Neural cell (in vitro differentiated cells): ENCODE measurements at regions not wholly inside any gene's neighbourhood (a gene's known extent, or its start where the extent isn't known, plus 50 kb on each side); places are given as distances from the start of the nearest gene placed in this dataset.
"Not testable (repeated sequence)": the region's sequence is repeated elsewhere in the genome, so short reads cannot be mapped to it uniquely, and the experiment has no call there.

Source experiments
- H2AFZ ChIP-seq: fragments of 200-600, 300-800 bp; sonication (generic), shearing (Covaris generic); 2 replicates; pipeline ENCODE4 v1.6.0; 2014; ENCODE audit warnings: low read depth, mild to moderate bottlenecking, antibody characterized with exemption, low read length, moderate library complexity
- H3F3A ChIP-seq: fragments of 200-600 bp; shearing (Covaris generic); 2 replicates; pipeline ENCODE4 v1.6.1; 2016; ENCODE audit warnings: mild to moderate bottlenecking, moderate library complexity, mixed read lengths, antibody characterized with exemption, low read length; ENCODE audit not compliant: insufficient read depth, poor library complexity, severe bottlenecking
- H3K27ac ChIP-seq: fragments of 200-600, 300-800 bp; sonication (generic), shearing (Covaris generic); 2 replicates; pipeline ENCODE4 v1.5.1; 2014; ENCODE audit warnings: mild to moderate bottlenecking, low read length, moderate library complexity
- H3K27me3 ChIP-seq: fragments of 300-800, 200-600 bp; sonication (generic), shearing (Covaris generic); 2 replicates; pipeline ENCODE4 v1.6.0; 2014; ENCODE audit warnings: mild to moderate bottlenecking, low read depth, low read length, moderate library complexity; ENCODE audit not compliant: insufficient read depth
- H3K36me3 ChIP-seq: fragments of 300-800, 200-600 bp; sonication (generic), shearing (Covaris generic); 2 replicates; pipeline ENCODE4 v1.5.1; 2014; ENCODE audit warnings: mild to moderate bottlenecking, antibody characterized with exemption, low read length, moderate library complexity; ENCODE audit not compliant: insufficient read depth
- H3K4me2 ChIP-seq: fragments of 300-800, 200-600 bp; sonication (generic), shearing (Covaris generic); 2 replicates; pipeline ENCODE4 v1.6.0; 2014; ENCODE audit warnings: mild to moderate bottlenecking, low read length
- H3K4me3 ChIP-seq: fragments of 300-800, 200-600 bp; sonication (generic), shearing (Covaris generic); 2 replicates; pipeline ENCODE4 v1.5.1; 2014; ENCODE audit warnings: mild to moderate bottlenecking, low read length, moderate library complexity
- H3K79me2 ChIP-seq: fragments of 200-600 bp; shearing (Covaris generic); replicated peaks from 2 replicates; pipeline ENCODE4 v1.6.0; 2014; ENCODE audit warnings: mild to moderate bottlenecking, low read length, moderate library complexity; ENCODE audit not compliant: insufficient read depth
- H3K9ac ChIP-seq: fragments of 300-800, 200-600 bp; sonication (generic), shearing (Covaris generic); 2 replicates; pipeline ENCODE4 v1.6.1; 2016; ENCODE audit warnings: mild to moderate bottlenecking, low read length, mixed read lengths
- H3K9me2 ChIP-seq: fragments of 200-600 bp; shearing (Covaris generic); 2 replicates; pipeline ENCODE4 v1.6.1; 2016; ENCODE audit warnings: mild to moderate bottlenecking, low read length, mixed read lengths; ENCODE audit not compliant: insufficient read depth
- H3K9me3 ChIP-seq: fragments of 200-600, 300-800 bp; sonication (generic), shearing (Covaris generic); 2 replicates; pipeline ENCODE4 v1.6.1; 2016; ENCODE audit warnings: mild to moderate bottlenecking, mixed run types, low read length, moderate library complexity, mixed read lengths
- H4K20me1 ChIP-seq: fragments of 200-600 bp; shearing (Covaris generic); 2 replicates; pipeline ENCODE4 v1.6.1; 2016; ENCODE audit warnings: mild to moderate bottlenecking, mixed run types; ENCODE audit not compliant: insufficient read depth
- CTCF ChIP-seq: fragments of 450-650 bp; IDR thresholded peaks from 2 replicates; pipeline ENCODE4 v1.5.1; 2014; ENCODE audit warnings: antibody characterized with exemption, mild to moderate bottlenecking, moderate library complexity; ENCODE audit not compliant: poor library complexity, severe bottlenecking
- EP300 ChIP-seq: fragments of 450-650 bp; conservative IDR thresholded peaks from 2 replicates; pipeline ENCODE4 v1.6.1; 2014; ENCODE audit warnings: antibody characterized with exemption, mild to moderate bottlenecking, moderate library complexity; ENCODE audit not compliant: poor library complexity, severe bottlenecking
- EZH2 ChIP-seq: fragments of 200-600, 300-800 bp; shearing (Covaris generic), sonication (generic); IDR thresholded peaks from 2 replicates; pipeline ENCODE4 v1.6.1; 2014; ENCODE audit warnings: antibody characterized with exemption, low read length, borderline replicate concordance, mild to moderate bottlenecking; ENCODE audit not compliant: insufficient read depth, poor library complexity, severe bottlenecking
- MXI1 ChIP-seq: fragments of 450-650 bp; conservative IDR thresholded peaks from 2 replicates; pipeline ENCODE4 v1.6.1; 2014; ENCODE audit warnings: antibody characterized with exemption, mild to moderate bottlenecking; ENCODE audit not compliant: poor library complexity, severe bottlenecking
- POLR2AphosphoS5 ChIP-seq: IDR thresholded peaks from 2 replicates; pipeline ENCODE4 v1.6.1; 2012
- RAD21 ChIP-seq: fragments of 450-650 bp; conservative IDR thresholded peaks from 2 replicates; pipeline ENCODE4 v1.6.1; 2014; ENCODE audit warnings: antibody characterized with exemption, mild to moderate bottlenecking, moderate library complexity
- REST ChIP-seq: IDR thresholded peaks from 2 replicates; pipeline ENCODE4 v1.6.1; 2012; ENCODE audit warnings: borderline replicate concordance
- SMC3 ChIP-seq: fragments of 450-650 bp; conservative IDR thresholded peaks from 2 replicates; pipeline ENCODE4 v1.6.1; 2014; ENCODE audit warnings: antibody characterized with exemption, mild to moderate bottlenecking, moderate library complexity; ENCODE audit not compliant: poor library complexity
- TAF1 ChIP-seq: IDR thresholded peaks from 2 replicates; pipeline ENCODE4 v1.6.1; 2012; ENCODE audit warnings: low read depth

GRCh38 chr2:131590896-131591295, 63.2 kb downstream of the CCDC74A start:
- H3F3A ChIP-seq = no peaks in the 10 kb centered on the region
- no peaks in the 10 kb centered on the region for H3K27me3 ChIP-seq
- no peak overlapping the region for H3K27ac ChIP-seq
- no peak for TF ChIP-seq SMC3
- TF ChIP-seq CTCF = no peak
- no peak for TF ChIP-seq POLR2AphosphoS5
- TF ChIP-seq MXI1 = no peak
- TF ChIP-seq EZH2 = no peak
- TF ChIP-seq REST = no peak
- TF ChIP-seq TAF1 = no peak
- no peak for TF ChIP-seq EP300
- TF ChIP-seq RAD21 = no peak
- no peak overlapping the region for H2AFZ ChIP-seq
- no peaks in the 10 kb centered on the region for H3K9me2 ChIP-seq
- H3K9ac ChIP-seq = no peak overlapping the region
- no peaks in the 10 kb centered on the region for H3K9me3 ChIP-seq
- H3K4me2 ChIP-seq = no peak overlapping the region
- H3K79me2 ChIP-seq = no peaks in the 10 kb centered on the region
- no peaks in the 10 kb centered on the region for H4K20me1 ChIP-seq
- H3K36me3 ChIP-seq = no peaks in the 10 kb centered on the region
- no peak overlapping the region for H3K4me3 ChIP-seq

- H3F3A ChIP-seq = not testable (repeated sequence)
These were observed 68.9 kb downstream of the CCDC74A start for GRCh38 chr2:131596561-131596960.

GRCh38 chr2:131602444-131602843, 74.8 kb downstream of the CCDC74A start:
- H3K4me3 ChIP-seq, H2AFZ ChIP-seq, H3K9ac ChIP-seq, H3K9me2 ChIP-seq, H3K9me3 ChIP-seq, H3K27ac ChIP-seq, H3F3A ChIP-seq, H3K79me2 ChIP-seq, H3K27me3 ChIP-seq, H3K4me2 ChIP-seq, H3K36me3 ChIP-seq, H4K20me1 ChIP-seq: not testable (repeated sequence)

More at GRCh38 chr2:131596561-131596960, 68.9 kb downstream of the CCDC74A start:
- H3K4me3 ChIP-seq, H3K79me2 ChIP-seq, H3K4me2 ChIP-seq, H3K36me3 ChIP-seq, H3K9ac ChIP-seq, H4K20me1 ChIP-seq, H3K9me3 ChIP-seq, H3K27me3 ChIP-seq, H3K27ac ChIP-seq, H3K9me2 ChIP-seq, H2AFZ ChIP-seq: not testable (repeated sequence)

GRCh38 chr2:131604652-131605051, 77.0 kb downstream of the CCDC74A start:
- H3K4me3 ChIP-seq, H3K79me2 ChIP-seq, H3K27ac ChIP-seq, H3K9me2 ChIP-seq, H2AFZ ChIP-seq, H3F3A ChIP-seq, H3K27me3 ChIP-seq, H3K9me3 ChIP-seq, H3K4me2 ChIP-seq, H4K20me1 ChIP-seq, H3K9ac ChIP-seq, H3K36me3 ChIP-seq: not testable (repeated sequence)

- not testable (repeated sequence) for H3F3A ChIP-seq
These were observed 78.7 kb downstream of the CCDC74A start for GRCh38 chr2:131606366-131606765.

More at GRCh38 chr2:131606366-131606765, 78.7 kb downstream of the CCDC74A start:
- H3K79me2 ChIP-seq, H3K27ac ChIP-seq, H3K36me3 ChIP-seq, H3K4me2 ChIP-seq, H3K9me2 ChIP-seq, H3K27me3 ChIP-seq, H3K9me3 ChIP-seq, H3K9ac ChIP-seq, H3K4me3 ChIP-seq, H2AFZ ChIP-seq, H4K20me1 ChIP-seq: not testable (repeated sequence)
